Right renal cortex interstitium (tissue), 3 donors: ENCODE measurements at regions not wholly inside any gene's neighbourhood (a gene's known extent, or its start where the extent isn't known, plus 50 kb on each side); places are given as distances from the start of the nearest gene placed in this dataset.

Source experiments
- DNase-seq, 3 donors: peaks; one replicate each; pipeline ENCODE4 v3.0.0-alpha.2; 2013; ENCODE audit warnings: low read depth in 3 of 3, low spot score in 2 of 3

GRCh38 chr7:88449410-88449809, 142.7 kb upstream of the STEAP4 start:
- no peak for DNase-seq

GRCh38 chr7:88442413-88442812, 135.7 kb upstream of the STEAP4 start:
- no peak for DNase-seq

- DNase-seq = no peak
Observed at GRCh38 chr7:88437132-88437531, 130.4 kb upstream of the STEAP4 start.

GRCh38 chr7:88432301-88432700, 125.6 kb upstream of the STEAP4 start:
- DNase-seq = no peak

- peak in 1 of 3 donors; percentile 13 for DNase-seq
Observed at GRCh38 chr7:88431882-88432281, 125.2 kb upstream of the STEAP4 start.

- no peak for DNase-seq
Observed at GRCh38 chr7:88429382-88429781, 122.7 kb upstream of the STEAP4 start.

- no peak for DNase-seq
Observed at GRCh38 chr7:88402529-88402928, 95.8 kb upstream of the STEAP4 start.

GRCh38 chr7:88401009-88401623, 94.4 kb upstream of the STEAP4 start:
- DNase-seq = no peak

GRCh38 chr7:88399696-88400240, 93.1 kb upstream of the STEAP4 start:
- DNase-seq = no peak

- no peak for DNase-seq
Observed at GRCh38 chr7:88399036-88399435, 92.3 kb upstream of the STEAP4 start.

- no peak for DNase-seq
Observed at GRCh38 chr7:88398459-88398858, 91.8 kb upstream of the STEAP4 start.

- DNase-seq = no peak
Observed at GRCh38 chr7:88396948-88397322, 90.2 kb upstream of the STEAP4 start.

GRCh38 chr7:88396295-88396947, 89.7 kb upstream of the STEAP4 start:
- DNase-seq = no peak

GRCh38 chr7:88395715-88396114, 89.0 kb upstream of the STEAP4 start:
- DNase-seq = no peak

GRCh38 chr7:88391247-88391646, 84.6 kb upstream of the STEAP4 start:
- no peak for DNase-seq

- no peak for DNase-seq
Observed at GRCh38 chr7:88387368-88387767, 80.7 kb upstream of the STEAP4 start.

GRCh38 chr7:88386665-88387156, 80.0 kb upstream of the STEAP4 start:
- DNase-seq = no peak

- peak in 1 of 3 donors; percentile 35 for DNase-seq
Observed at GRCh38 chr7:88377434-88377833, 70.7 kb upstream of the STEAP4 start.

GRCh38 chr7:88368686-88369085, 62.0 kb upstream of the STEAP4 start:
- DNase-seq = no peak

GRCh38 chr7:88366845-88367244, 60.2 kb upstream of the STEAP4 start:
- DNase-seq = no peak

- DNase-seq = no peak
Observed at GRCh38 chr7:88363869-88364268, 57.2 kb upstream of the STEAP4 start.

- no peak for DNase-seq
Observed at GRCh38 chr7:88363249-88363648, 56.6 kb upstream of the STEAP4 start.
